ENCODE measurements at regions not wholly inside any gene's neighbourhood (a gene's known extent, or its start where the extent isn't known, plus 50 kb on each side); places are given as distances from the start of the nearest gene placed in this dataset.

- no peak overlapping the region for H3K4me3 ChIP-seq
- no peak overlapping the region for H3K27ac ChIP-seq
- TF ChIP-seq, protein P1, sequence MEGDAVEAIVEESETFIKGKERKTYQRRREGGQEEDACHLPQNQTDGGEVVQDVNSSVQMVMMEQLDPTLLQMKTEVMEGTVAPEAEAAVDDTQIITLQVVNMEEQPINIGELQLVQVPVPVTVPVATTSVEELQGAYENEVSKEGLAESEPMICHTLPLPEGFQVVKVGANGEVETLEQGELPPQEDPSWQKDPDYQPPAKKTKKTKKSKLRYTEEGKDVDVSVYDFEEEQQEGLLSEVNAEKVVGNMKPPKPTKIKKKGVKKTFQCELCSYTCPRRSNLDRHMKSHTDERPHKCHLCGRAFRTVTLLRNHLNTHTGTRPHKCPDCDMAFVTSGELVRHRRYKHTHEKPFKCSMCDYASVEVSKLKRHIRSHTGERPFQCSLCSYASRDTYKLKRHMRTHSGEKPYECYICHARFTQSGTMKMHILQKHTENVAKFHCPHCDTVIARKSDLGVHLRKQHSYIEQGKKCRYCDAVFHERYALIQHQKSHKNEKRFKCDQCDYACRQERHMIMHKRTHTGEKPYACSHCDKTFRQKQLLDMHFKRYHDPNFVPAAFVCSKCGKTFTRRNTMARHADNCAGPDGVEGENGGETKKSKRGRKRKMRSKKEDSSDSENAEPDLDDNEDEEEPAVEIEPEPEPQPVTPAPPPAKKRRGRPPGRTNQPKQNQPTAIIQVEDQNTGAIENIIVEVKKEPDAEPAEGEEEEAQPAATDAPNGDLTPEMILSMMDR (IDR thresholded peaks at IDR 0.05; ENCODE audit: low read depth, low read length): no peak
- no peaks in the 10 kb centered on the region for H3K36me3 ChIP-seq
- peak; percentile 24 to 91 for DNase-seq (ENCODE audit: low read depth in 1 of 2, low spot score in 1 of 2)
- H3K4me1 ChIP-seq (ENCODE audit: low read depth): no peaks in the 10 kb centered on the region
- no peaks in the 10 kb centered on the region for H3K9me3 ChIP-seq (ENCODE audit: low read depth)
- H3K27me3 ChIP-seq: no peaks in the 10 kb centered on the region
Measured at GRCh38 chr22:27531782-27532530, 269.6 kb downstream of the MN1 start.

DNA sequence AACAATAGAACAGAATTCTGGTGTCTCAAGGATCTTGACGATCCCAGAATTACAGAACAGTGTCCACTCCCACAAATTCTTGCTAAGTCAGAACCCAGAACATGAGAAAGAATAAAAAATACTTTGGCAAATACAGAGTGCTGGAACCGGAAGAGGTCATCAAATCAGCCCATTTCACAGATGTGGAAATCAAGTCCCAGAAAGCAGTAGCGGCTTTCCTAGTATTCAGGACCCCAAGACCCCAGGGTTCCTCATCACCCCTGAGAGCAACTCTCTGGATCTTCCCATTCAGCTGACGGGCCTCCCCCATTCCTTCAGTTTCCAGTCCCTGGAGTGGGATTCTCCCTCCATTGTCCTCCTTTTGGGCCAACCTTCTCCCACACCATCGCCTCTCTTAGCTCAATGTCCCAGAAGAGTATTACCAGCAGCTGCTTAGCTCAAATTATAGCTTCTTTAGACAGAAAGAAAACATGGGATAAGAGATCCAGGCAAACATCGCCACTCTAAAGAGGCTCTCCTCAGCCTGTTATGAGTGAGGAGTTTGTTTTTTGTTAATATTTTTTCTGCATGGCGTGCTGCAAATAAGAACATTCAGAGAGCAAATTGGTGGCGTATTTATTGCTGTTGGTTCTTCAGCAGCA is 268.3 kb downstream of the MN1 start:
- H3K4me1 ChIP-seq (ENCODE audit: low read depth): no peaks in the 10 kb centered on the region
- no peak overlapping the region for H3K27ac ChIP-seq
- no peaks in the 10 kb centered on the region for H3K27me3 ChIP-seq
- H3K9me3 ChIP-seq (ENCODE audit: low read depth): no peaks in the 10 kb centered on the region
- DNase-seq (ENCODE audit: low read depth in 1 of 2, low spot score in 1 of 2): no peak
- no peak overlapping the region for H3K4me3 ChIP-seq
- TF ChIP-seq, protein P1 (IDR thresholded peaks at IDR 0.05; ENCODE audit: low read depth, low read length): no peak
- H3K36me3 ChIP-seq: no peaks in the 10 kb centered on the region

- Histone ChIP-seq H3K27ac (no peak overlapping the region), H3K27me3 (no peaks in the 10 kb centered on the region), H3K4me3 (no peak overlapping the region), H3K9me3 (ENCODE audit: low read depth) (no peaks in the 10 kb centered on the region), H3K36me3 (no peaks in the 10 kb centered on the region), H3K4me1 (ENCODE audit: low read depth) (peaks cover 3% of the 10 kb centered on the region)
- DNase-seq (ENCODE audit: low read depth in 1 of 2, low spot score in 1 of 2): peak in 1 of 2 donors; percentile 87
- TF ChIP-seq, protein P1 (IDR thresholded peaks at IDR 0.05; ENCODE audit: low read depth, low read length): no peak
Measured at GRCh38 chr22:27534720-27535125, 266.8 kb downstream of the MN1 start.

- H3K36me3 ChIP-seq: no peaks in the 10 kb centered on the region
- DNase-seq (ENCODE audit: low read depth in 1 of 2, low spot score in 1 of 2): no peak
- TF ChIP-seq, protein P1 (IDR thresholded peaks at IDR 0.05; ENCODE audit: low read depth, low read length): no peak
- peaks cover 4% of the 10 kb centered on the region for H3K4me1 ChIP-seq (ENCODE audit: low read depth)
- H3K27ac ChIP-seq: no peak overlapping the region
- H3K9me3 ChIP-seq (ENCODE audit: low read depth): no peaks in the 10 kb centered on the region
- H3K4me3 ChIP-seq: no peak overlapping the region
- no peaks in the 10 kb centered on the region for H3K27me3 ChIP-seq
Measured at GRCh38 chr22:27535452-27535851, 266.1 kb downstream of the MN1 start.

DNA sequence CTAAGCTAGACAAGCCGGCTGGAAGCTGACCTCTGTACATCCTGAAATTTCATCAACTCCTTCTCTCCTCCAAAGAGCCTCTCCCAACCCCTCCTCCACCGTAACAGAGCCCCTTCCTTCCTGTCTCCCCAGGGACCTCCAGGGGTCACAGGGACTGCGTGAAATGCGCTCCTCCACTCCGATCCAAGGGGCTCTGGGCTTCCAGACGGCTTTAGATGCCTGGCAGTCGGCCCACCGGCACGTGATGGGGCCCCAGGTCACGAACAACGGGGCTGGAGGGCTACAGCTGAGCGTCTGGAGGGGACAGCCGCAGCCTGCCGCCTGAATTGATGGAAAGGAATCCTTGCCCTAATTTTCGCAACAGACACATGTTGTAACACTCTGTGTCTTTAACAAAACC is 264.1 kb downstream of the MN1 start:
- peak in 1 of 2 donors; percentile 82 for DNase-seq (ENCODE audit: low read depth in 1 of 2, low spot score in 1 of 2)
- H3K9me3 ChIP-seq (ENCODE audit: low read depth): no peaks in the 10 kb centered on the region
- TF ChIP-seq, protein P1 (IDR thresholded peaks at IDR 0.05; ENCODE audit: low read depth, low read length): no peak
- no peaks in the 10 kb centered on the region for H3K36me3 ChIP-seq
- H3K27ac ChIP-seq: no peak overlapping the region
- H3K4me3 ChIP-seq: no peak overlapping the region
- no peaks in the 10 kb centered on the region for H3K27me3 ChIP-seq
- H3K4me1 ChIP-seq (ENCODE audit: low read depth): peaks cover 4% of the 10 kb centered on the region

All from cardiac muscle cell (in vitro differentiated cells and primary cell).